ENCODE measurements at regions not wholly inside any gene's neighbourhood (a gene's known extent, or its start where the extent isn't known, plus 50 kb on each side); places are given as distances from the start of the nearest gene placed in this dataset.

- DNase-seq (ENCODE audit: low read depth) (no peak), FAIRE-seq (no peak)
- no peak overlapping the region for H3K4me3 ChIP-seq (ENCODE audit: low read depth, low read length)
- TF ChIP-seq CTCF (IDR thresholded peaks at IDR 0.05; ENCODE audit: insufficient read depth, low read length, severe bottlenecking): no peak
- no peaks in the 10 kb centered on the region for H3K27me3 ChIP-seq (ENCODE audit: control insufficient read depth, insufficient read depth, low read length)
- H3K36me3 ChIP-seq (ENCODE audit: control insufficient read depth, insufficient read depth, low read length): no peaks in the 10 kb centered on the region
Measured at GRCh38 chr16:65455761-65456160, 333.9 kb upstream of the CDH11 start.

DNA sequence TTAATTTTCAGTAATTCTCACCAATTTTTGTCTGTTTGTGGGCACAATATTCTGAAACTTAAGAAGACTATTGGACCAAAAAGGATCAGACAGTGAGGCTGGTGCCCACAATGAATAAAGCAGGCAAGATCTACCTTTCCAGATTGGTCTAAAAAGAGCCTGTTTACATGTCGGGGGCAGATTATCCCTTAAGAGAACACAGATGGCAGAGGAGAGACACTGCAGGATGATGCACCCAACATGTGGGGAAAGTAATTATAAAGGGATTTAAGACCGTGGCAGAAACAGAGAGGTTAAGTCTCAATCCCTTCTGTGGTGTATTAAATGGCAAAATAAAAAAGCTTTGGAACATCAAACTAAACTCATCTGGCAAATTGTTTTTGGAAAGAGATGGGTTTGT is 331.8 kb upstream of the CDH11 start:
- no peak for TF ChIP-seq CTCF (IDR thresholded peaks at IDR 0.05; ENCODE audit: insufficient read depth, low read length, severe bottlenecking)
- no peak overlapping the region for H3K4me3 ChIP-seq (ENCODE audit: low read depth, low read length)
- FAIRE-seq: no peak
- H3K36me3 ChIP-seq (ENCODE audit: control insufficient read depth, insufficient read depth, low read length): no peaks in the 10 kb centered on the region
- DNase-seq (ENCODE audit: low read depth): no peak
- no peaks in the 10 kb centered on the region for H3K27me3 ChIP-seq (ENCODE audit: control insufficient read depth, insufficient read depth, low read length)

GRCh38 chr16:65449526-65449925 is 327.7 kb upstream of the CDH11 start:
- TF ChIP-seq CTCF (IDR thresholded peaks at IDR 0.05; ENCODE audit: insufficient read depth, low read length, severe bottlenecking): no peak
- no peak overlapping the region for H3K4me3 ChIP-seq (ENCODE audit: low read depth, low read length)
- DNase-seq (ENCODE audit: low read depth) (no peak), FAIRE-seq (no peak)
- no peaks in the 10 kb centered on the region for H3K36me3 ChIP-seq (ENCODE audit: control insufficient read depth, insufficient read depth, low read length)
- H3K27me3 ChIP-seq (ENCODE audit: control insufficient read depth, insufficient read depth, low read length): no peaks in the 10 kb centered on the region

DNA sequence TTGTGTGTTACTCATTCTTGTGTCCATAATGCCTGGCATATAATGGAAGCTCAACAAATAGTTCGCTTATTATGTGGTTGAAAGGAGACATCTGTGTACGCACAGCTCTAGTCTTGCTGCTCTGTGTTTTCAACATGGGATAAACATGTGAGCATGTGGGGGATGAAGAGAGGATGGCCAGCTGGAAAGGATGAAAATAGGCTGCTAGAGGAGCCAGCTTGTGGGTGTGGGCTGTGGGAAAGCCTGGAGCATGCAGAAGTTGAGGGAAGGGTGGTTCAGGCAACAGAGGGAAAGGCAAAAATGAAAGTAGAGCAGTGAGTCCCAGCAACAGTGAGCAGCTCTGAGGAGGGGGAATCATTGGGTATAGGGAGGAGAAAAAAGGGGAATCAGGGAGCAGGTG is 324.6 kb upstream of the CDH11 start:
- no peak for TF ChIP-seq CTCF (IDR thresholded peaks at IDR 0.05; ENCODE audit: insufficient read depth, low read length, severe bottlenecking)
- FAIRE-seq (no peak), DNase-seq (ENCODE audit: low read depth) (no peak)
- H3K4me3 ChIP-seq (ENCODE audit: low read depth, low read length): no peak overlapping the region
- no peaks in the 10 kb centered on the region for H3K36me3 ChIP-seq (ENCODE audit: control insufficient read depth, insufficient read depth, low read length)
- H3K27me3 ChIP-seq (ENCODE audit: control insufficient read depth, insufficient read depth, low read length): no peaks in the 10 kb centered on the region

GRCh38 chr16:65445313-65446260 is 323.7 kb upstream of the CDH11 start:
- FAIRE-seq (no peak), DNase-seq (ENCODE audit: low read depth) (peak; percentile 70)
- no peak for TF ChIP-seq CTCF (IDR thresholded peaks at IDR 0.05; ENCODE audit: insufficient read depth, low read length, severe bottlenecking)
- H3K36me3 ChIP-seq (ENCODE audit: control insufficient read depth, insufficient read depth, low read length): no peaks in the 10 kb centered on the region
- H3K4me3 ChIP-seq (ENCODE audit: low read depth, low read length): no peak overlapping the region
- H3K27me3 ChIP-seq (ENCODE audit: control insufficient read depth, insufficient read depth, low read length): no peaks in the 10 kb centered on the region

Data from bronchial epithelial cell (primary cell).